K562 (cell line): ENCODE measurements at regions not wholly inside any gene's neighbourhood (a gene's known extent, or its start where the extent isn't known, plus 50 kb on each side); places are given as distances from the start of the nearest gene placed in this dataset.

Source experiments
- ATAC-seq: fragments of 200-7000 bp; cut with Tn5 transposase; 3 replicates; pipeline ENCODE4 v1.9.1; 2020; ENCODE audit warnings: moderate library complexity
- BruUV-seq: library from RNA; stranded (reverse); fragments of 400-500 nt; replicated peaks from 2 replicates; lab custom pipeline; 2021; lab: Mats Ljungman, UMichigan
- CTCF ChIA-PET: fragments of 300-600 bp; formaldehyde crosslinking; extraction: SDS; loops from one replicate; lab custom pipeline; 2021; ENCODE audit warnings: low intra/inter-chr PET ratio; lab: Yijun Ruan, JAX
- POLR2A ChIA-PET: fragments of 300-600, 350-650 bp; sonication (Branson Sonifier 250); formaldehyde crosslinking; extraction: SDS; loops from one replicate; lab custom pipeline; 2021; ENCODE audit warnings: antibody characterized with exemption, inconsistent platforms; lab: Yijun Ruan, JAX
- DNase-seq, 4 experiments: peaks; one replicate each; pipeline versions ENCODE4 v3.0.0 to v3.0.0-alpha.2; 2011 to 2018; ENCODE audit warnings: low spot score in 3 of 4, mixed read lengths in 3 of 4; ENCODE audit errors: extremely low read depth in 1 of 4
- FAIRE-seq: peaks from 2 replicates; lab custom pipeline; 2011; peaks lifted over from hg19 to GRCh38; lab: Jason Lieb, UNC
- H2AFZ ChIP-seq: 2 replicates; pipeline ENCODE4 v1.6.0; 2011; ENCODE audit warnings: low read depth, low read length, control low read depth, inconsistent platforms
- H3K27ac ChIP-seq: fragments of 200-600 bp; 3 replicates; pipeline ENCODE4 v1.8.0; 2011; ENCODE audit warnings: low read depth, mild to moderate bottlenecking, control low read depth, inconsistent platforms, low read length, moderate library complexity, mixed read lengths; ENCODE audit errors: extremely low read depth
- H3K27me3 ChIP-seq, 2 experiments: fragments of 300-600 bp in 1 of 2; 2 replicates in 1 of 2; 3 replicates in 1 of 2; pipeline versions ENCODE4 v1.6.0 to v1.8.0; 2011; ENCODE audit warnings: inconsistent platforms in 2 of 2, low read length in 2 of 2, mild to moderate bottlenecking in 1 of 2, mixed read lengths in 1 of 2, moderate library complexity in 1 of 2; ENCODE audit not compliant: control insufficient read depth in 2 of 2, insufficient read depth in 2 of 2
- H3K36me3 ChIP-seq: fragments of 300-600 bp; 3 replicates; pipeline ENCODE4 v1.8.0; 2011; ENCODE audit warnings: mild to moderate bottlenecking, low read length, inconsistent platforms; ENCODE audit not compliant: control insufficient read depth, insufficient read depth
- H3K4me1 ChIP-seq, 2 experiments: fragments of 200-600 bp in 1 of 2; replicated peaks in 1 of 2; 2 replicates in 1 of 2; 3 replicates in 1 of 2; pipeline versions ENCODE4 v1.5.1 to v1.8.0; 2011; ENCODE audit warnings: inconsistent platforms in 2 of 2, low read length in 2 of 2, mild to moderate bottlenecking in 1 of 2, mixed read lengths in 1 of 2, moderate library complexity in 1 of 2; ENCODE audit not compliant: control insufficient read depth in 2 of 2, insufficient read depth in 2 of 2
- H3K4me2 ChIP-seq: 2 replicates; pipeline ENCODE4 v1.6.1; 2011; ENCODE audit warnings: low read length, control low read depth, inconsistent platforms, mixed read lengths; ENCODE audit not compliant: insufficient read depth
- H3K4me3 ChIP-seq: fragments of 200-600 bp; sonication (generic), shearing (Covaris generic); 2 replicates; pipeline ENCODE4 v1.5.1; 2016; ENCODE audit warnings: control low read depth, inconsistent platforms
- H3K79me2 ChIP-seq: fragments of 200-600 bp; 3 replicates; pipeline ENCODE4 v1.8.0; 2011; ENCODE audit warnings: low read length, inconsistent platforms; ENCODE audit not compliant: control insufficient read depth, insufficient read depth
- H3K9ac ChIP-seq, 2 experiments: 2 replicates each; pipeline versions ENCODE4 v1.6.0 to v1.6.1; 2011; ENCODE audit warnings: low read depth in 2 of 2, low read length in 2 of 2, control low read depth in 1 of 2, inconsistent platforms in 1 of 2, mild to moderate bottlenecking in 1 of 2, mixed read lengths in 1 of 2; ENCODE audit not compliant: insufficient read depth in 1 of 2
- H3K9me1 ChIP-seq: one replicate; pipeline ENCODE4 v1.6.0; 2011; ENCODE audit warnings: inconsistent platforms, mild to moderate bottlenecking, low read length, moderate library complexity; ENCODE audit not compliant: control insufficient read depth, insufficient read depth
- H3K9me3 ChIP-seq: replicated peaks from 2 replicates; pipeline ENCODE4 v1.5.1; 2011; ENCODE audit warnings: low read depth, low read length, inconsistent platforms; ENCODE audit not compliant: control insufficient read depth, insufficient read depth
- H4K20me1 ChIP-seq: replicated peaks from 2 replicates; pipeline ENCODE4 v1.6.1; 2011; ENCODE audit warnings: low read length, inconsistent platforms, mixed read lengths; ENCODE audit not compliant: control insufficient read depth, insufficient read depth
- BHLHE40 ChIP-seq: IDR thresholded peaks from 2 replicates; pipeline ENCODE4 v1.6.1; 2011; ENCODE audit warnings: low read length, improper control_type of control experiment
- MEF2A ChIP-seq: IDR thresholded peaks from 2 replicates; pipeline ENCODE4 v1.6.1; 2011; ENCODE audit warnings: low read depth, mild to moderate bottlenecking, low read length, moderate library complexity; ENCODE audit not compliant: control insufficient read depth
- NR2F6 ChIP-seq: fragments of 450-650 bp; formaldehyde crosslinking; IDR thresholded peaks from 2 replicates; pipeline ENCODE4 v1.4.0; 2020; ENCODE audit warnings: mild to moderate bottlenecking
- WGBS: fragments of 100-300 bp; shearing (Covaris generic); methylation state at CpG from one replicate; pipeline ENCODE4 v1.1.6; 2016; ENCODE audit warnings: low coverage, mixed read lengths; ENCODE audit not compliant: insufficient coverage; ENCODE audit errors: missing lambda C conversion rate; 5-methylcytosine and 5-hydroxymethylcytosine counted together
- in situ Hi-C: fragments of 300-500 bp; cut with MboI; formaldehyde crosslinking; loops from 4 replicates; pipeline ENCODE4 v1.15.0; 2018; ENCODE audit warnings: inconsistent platforms, mixed read lengths
- intact Hi-C: fragments of 100-400 bp; cut with micrococcal nuclease; formaldehyde crosslinking; loops from 2 replicates; pipeline ENCODE4 v1.14.2; 2022
- TF ChIP-seq, protein P1 (sequence below): fragments of 450-650 bp; formaldehyde crosslinking; IDR thresholded peaks from 2 replicates; pipeline ENCODE4 v1.4.0; 2020; ENCODE audit warnings: mild to moderate bottlenecking, moderate library complexity
- TF ChIP-seq, protein P2 (sequence below): sonication (generic); formaldehyde crosslinking; IDR thresholded peaks from 2 replicates; pipeline ENCODE4 v1.9.0; 2022; ENCODE audit warnings: mild to moderate bottlenecking, missing genetic modification reagents
- TF ChIP-seq, protein P3 (sequence below): IDR thresholded peaks from 3 replicates; pipeline ENCODE4 v1.6.1; 2011; ENCODE audit warnings: borderline replicate concordance, mild to moderate bottlenecking; ENCODE audit not compliant: insufficient read length, insufficient read depth

DNA sequence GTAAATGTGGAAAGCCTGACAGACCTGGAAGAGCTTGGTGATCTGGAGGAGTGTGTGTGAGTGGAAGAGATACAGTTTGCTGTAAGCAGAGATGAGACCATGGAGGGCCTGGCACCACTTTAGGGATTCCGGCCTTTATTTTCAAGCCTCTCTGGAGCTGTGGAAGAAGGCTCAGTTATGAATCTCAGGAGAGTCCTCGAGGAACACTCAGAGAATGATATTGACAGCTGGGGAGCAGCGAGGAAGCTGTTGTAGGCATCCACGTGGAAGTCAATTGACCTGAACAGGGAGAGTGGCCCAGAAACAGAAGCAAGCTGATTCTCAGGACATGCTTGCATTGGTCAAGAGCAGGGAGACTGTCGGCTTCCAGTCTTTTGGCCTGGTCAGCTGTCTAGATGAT lies 108.4 kb upstream of the FOXQ1 start:
- no peak for FAIRE-seq

More for the DNA sequence above, 108.4 kb upstream of the FOXQ1 start:
- DNase-seq (no peak), ATAC-seq (no peak; the same call in 2 of the 3 replicates)
- Histone ChIP-seq H3K79me2 (no peaks in the 10 kb centered on the region), H3K27ac (no peak overlapping the region), H3K9ac (no peak overlapping the region), H4K20me1 (peaks cover 11% of the 10 kb centered on the region; the same call in 1 of the 2 replicates), H3K36me3 (no peaks in the 10 kb centered on the region), H2AFZ (no peak overlapping the region), H3K9me3 (no peaks in the 10 kb centered on the region), H3K4me3 (no peak overlapping the region), H3K4me1 (no peaks in the 10 kb centered on the region), H3K4me2 (no peak overlapping the region), H3K9me1 (no peaks in the 10 kb centered on the region), H3K27me3 (peaks cover 8 to 39% of the 10 kb centered on the region in 2 experiments; a peak in 3 of 5 replicates)
- TF ChIP-seq BHLHE40, result no peak
- TF ChIP-seq, protein P1, sequence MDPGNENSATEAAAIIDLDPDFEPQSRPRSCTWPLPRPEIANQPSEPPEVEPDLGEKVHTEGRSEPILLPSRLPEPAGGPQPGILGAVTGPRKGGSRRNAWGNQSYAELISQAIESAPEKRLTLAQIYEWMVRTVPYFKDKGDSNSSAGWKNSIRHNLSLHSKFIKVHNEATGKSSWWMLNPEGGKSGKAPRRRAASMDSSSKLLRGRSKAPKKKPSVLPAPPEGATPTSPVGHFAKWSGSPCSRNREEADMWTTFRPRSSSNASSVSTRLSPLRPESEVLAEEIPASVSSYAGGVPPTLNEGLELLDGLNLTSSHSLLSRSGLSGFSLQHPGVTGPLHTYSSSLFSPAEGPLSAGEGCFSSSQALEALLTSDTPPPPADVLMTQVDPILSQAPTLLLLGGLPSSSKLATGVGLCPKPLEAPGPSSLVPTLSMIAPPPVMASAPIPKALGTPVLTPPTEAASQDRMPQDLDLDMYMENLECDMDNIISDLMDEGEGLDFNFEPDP (CRISPR knock-in tag), result no peak
- no peak for TF ChIP-seq MEF2A
- TF ChIP-seq NR2F6 (CRISPR knock-in tag), result no peak
- TF ChIP-seq, protein P2, sequence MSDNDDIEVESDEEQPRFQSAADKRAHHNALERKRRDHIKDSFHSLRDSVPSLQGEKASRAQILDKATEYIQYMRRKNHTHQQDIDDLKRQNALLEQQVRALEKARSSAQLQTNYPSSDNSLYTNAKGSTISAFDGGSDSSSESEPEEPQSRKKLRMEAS, result no peak
- TF ChIP-seq, protein P3, sequence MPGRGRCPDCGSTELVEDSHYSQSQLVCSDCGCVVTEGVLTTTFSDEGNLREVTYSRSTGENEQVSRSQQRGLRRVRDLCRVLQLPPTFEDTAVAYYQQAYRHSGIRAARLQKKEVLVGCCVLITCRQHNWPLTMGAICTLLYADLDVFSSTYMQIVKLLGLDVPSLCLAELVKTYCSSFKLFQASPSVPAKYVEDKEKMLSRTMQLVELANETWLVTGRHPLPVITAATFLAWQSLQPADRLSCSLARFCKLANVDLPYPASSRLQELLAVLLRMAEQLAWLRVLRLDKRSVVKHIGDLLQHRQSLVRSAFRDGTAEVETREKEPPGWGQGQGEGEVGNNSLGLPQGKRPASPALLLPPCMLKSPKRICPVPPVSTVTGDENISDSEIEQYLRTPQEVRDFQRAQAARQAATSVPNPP, result no peak
- intact Hi-C loops (no loop called here), in situ Hi-C loops (no loop called here)
- POLR2A ChIA-PET, result no interaction called here
- BruUV-seq, result no TSS peak
- CTCF ChIA-PET, result no interaction called here
- 2% methylated on average over 5 of the region's 5 CpGs for WGBS
